SK-N-SH treated with all-trans-retinoic acid at 6 μM for 48 hours (cell line): ENCODE measurements at regions not wholly inside any gene's neighbourhood (a gene's known extent, or its start where the extent isn't known, plus 50 kb on each side); places are given as distances from the start of the nearest gene placed in this dataset.

Experiments
- ATAC-seq: fragments of 200-7000 bp; cut with Tn5 transposase; 3 replicates; pipeline ENCODE4 v1.9.1; 2020; ENCODE audit warnings: mild to moderate bottlenecking, moderate library complexity
- ARNTL ChIP-seq: fragments of 450-650 bp; formaldehyde crosslinking; IDR thresholded peaks from 2 replicates; pipeline ENCODE4 v1.5.0; 2020; ENCODE audit warnings: low read depth, mild to moderate bottlenecking, moderate library complexity, borderline replicate concordance
- BACH2 ChIP-seq: fragments of 250-450 bp; sonication (Bioruptor Pico); IDR thresholded peaks from 2 replicates; pipeline ENCODE4 v1.9.0; 2021; ENCODE audit warnings: mild to moderate bottlenecking, borderline replicate concordance
- ESRRG ChIP-seq: fragments of 250-450 bp; sonication (Bioruptor Pico); IDR thresholded peaks from 2 replicates; pipeline ENCODE4 v1.6.1; 2021; ENCODE audit warnings: mild to moderate bottlenecking
- GLIS3 ChIP-seq: fragments of 250-450 bp; sonication (Bioruptor Pico); IDR thresholded peaks from 2 replicates; pipeline ENCODE4 v1.5.0; 2020; ENCODE audit warnings: mild to moderate bottlenecking, moderate library complexity
- ISL1 ChIP-seq: fragments of 250-450 bp; sonication (Bioruptor Pico); IDR thresholded peaks from 2 replicates; pipeline ENCODE4 v2.1.2; 2022; ENCODE audit warnings: mild to moderate bottlenecking, moderate library complexity
- OSR1 ChIP-seq: fragments of 250-450 bp; sonication (Bioruptor Pico); IDR thresholded peaks from 2 replicates; pipeline ENCODE4 v1.8.0; 2022; ENCODE audit warnings: moderate library complexity, mild to moderate bottlenecking, inconsistent platforms
- PPARA ChIP-seq: fragments of 250-450 bp; sonication (Bioruptor Pico); IDR thresholded peaks from 2 replicates; pipeline ENCODE4 v1.5.0; 2020; ENCODE audit warnings: mild to moderate bottlenecking, borderline replicate concordance
- RARB ChIP-seq: fragments of 250-450 bp; sonication (Bioruptor Pico); IDR thresholded peaks from 2 replicates; pipeline ENCODE4 v1.8.0; 2021; ENCODE audit warnings: mild to moderate bottlenecking, moderate library complexity
- SNAI2 ChIP-seq: fragments of 250-450 bp; sonication (Bioruptor Pico); IDR thresholded peaks from 2 replicates; pipeline ENCODE4 v1.5.0; 2020; ENCODE audit warnings: mild to moderate bottlenecking, moderate library complexity
- TCF4 ChIP-seq: fragments of 250-450 bp; sonication (Bioruptor Pico); IDR thresholded peaks from 2 replicates; pipeline ENCODE4 v1.8.0; 2021; ENCODE audit warnings: mild to moderate bottlenecking, moderate library complexity, borderline replicate concordance
- TOX ChIP-seq: fragments of 250-450 bp; sonication (Bioruptor Pico); IDR thresholded peaks from 2 replicates; pipeline ENCODE4 v1.8.0; 2021; ENCODE audit warnings: mild to moderate bottlenecking, moderate library complexity, borderline replicate concordance
- ZC3H10 ChIP-seq: fragments of 250-450 bp; sonication (Bioruptor Pico); IDR thresholded peaks from 2 replicates; pipeline ENCODE4 v1.5.1; 2021; ENCODE audit warnings: mild to moderate bottlenecking, moderate library complexity
- ZFP3 ChIP-seq: fragments of 250-450 bp; sonication (Bioruptor Pico); IDR thresholded peaks from 2 replicates; pipeline ENCODE4 v1.5.0; 2020; ENCODE audit warnings: mild to moderate bottlenecking, moderate library complexity
- ZFP30 ChIP-seq: fragments of 450-650 bp; formaldehyde crosslinking; IDR thresholded peaks from 2 replicates; pipeline ENCODE4 v1.5.0; 2022; ENCODE audit warnings: mild to moderate bottlenecking, moderate library complexity
- ZNF70 ChIP-seq: fragments of 450-650 bp; formaldehyde crosslinking; IDR thresholded peaks from 2 replicates; pipeline ENCODE4 v1.5.0; 2020; ENCODE audit warnings: mild to moderate bottlenecking, moderate library complexity
- ZNF8 ChIP-seq: fragments of 450-650 bp; formaldehyde crosslinking; IDR thresholded peaks from 2 replicates; pipeline ENCODE4 v1.5.0; 2020; ENCODE audit warnings: mild to moderate bottlenecking, moderate library complexity
- TF ChIP-seq, protein P1 (sequence below): fragments of 250-450 bp; sonication (Bioruptor Pico); IDR thresholded peaks from 2 replicates; pipeline ENCODE4 v1.8.0; 2020; ENCODE audit warnings: mild to moderate bottlenecking, moderate library complexity, borderline replicate concordance
- TF ChIP-seq, protein P2 (sequence below): fragments of 250-450 bp; sonication (Bioruptor Pico); IDR thresholded peaks from 2 replicates; pipeline ENCODE4 v1.5.1; 2021; ENCODE audit warnings: mild to moderate bottlenecking, moderate library complexity
- TF ChIP-seq, protein P3 (sequence below): fragments of 250-450 bp; sonication (Bioruptor Pico); IDR thresholded peaks from 2 replicates; pipeline ENCODE4 v1.8.0; 2021; ENCODE audit warnings: low read depth, mild to moderate bottlenecking, moderate library complexity, borderline replicate concordance
- TF ChIP-seq, protein P4 (sequence below): fragments of 250-450 bp; sonication (Bioruptor Pico); IDR thresholded peaks from 2 replicates; pipeline ENCODE4 v1.5.1; 2020; ENCODE audit warnings: low read depth, mild to moderate bottlenecking, moderate library complexity
- TF ChIP-seq, protein P5 (sequence below): fragments of 250-450 bp; sonication (Bioruptor Pico); IDR thresholded peaks from 2 replicates; pipeline ENCODE4 v1.5.0; 2020; ENCODE audit warnings: mild to moderate bottlenecking, moderate library complexity

DNA sequence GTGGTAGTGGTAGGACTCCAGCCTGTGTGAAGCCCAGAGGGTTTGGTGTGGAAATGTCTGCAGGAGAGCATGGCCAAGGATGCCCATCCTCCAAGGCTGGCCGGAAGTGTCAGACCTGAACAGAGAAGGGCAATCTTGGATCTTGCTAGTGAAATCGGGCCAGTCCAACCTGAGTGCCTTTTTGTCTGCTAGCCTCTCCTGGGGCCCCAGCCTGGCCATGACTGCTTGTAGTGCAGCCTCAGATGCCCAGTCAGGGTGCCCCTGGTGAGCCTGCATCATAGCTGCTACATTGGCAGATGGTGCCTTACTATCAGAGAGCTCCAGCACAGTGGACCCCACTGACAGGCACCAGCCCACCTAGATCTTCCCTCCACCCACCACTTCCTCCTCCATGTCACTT lies 99.3 kb upstream of the PCDH18 start:
- TF ChIP-seq BACH2 (CRISPR knock-in tag) (no peak), OSR1 (no peak), GLIS3 (no peak), ZNF70 (CRISPR knock-in tag) (no peak), ISL1 (CRISPR knock-in tag) (no peak), TCF4 (CRISPR knock-in tag) (no peak), ESRRG (CRISPR knock-in tag) (no peak), ZC3H10 (CRISPR knock-in tag) (no peak), PPARA (CRISPR knock-in tag) (no peak)
- TF ChIP-seq, protein P1, sequence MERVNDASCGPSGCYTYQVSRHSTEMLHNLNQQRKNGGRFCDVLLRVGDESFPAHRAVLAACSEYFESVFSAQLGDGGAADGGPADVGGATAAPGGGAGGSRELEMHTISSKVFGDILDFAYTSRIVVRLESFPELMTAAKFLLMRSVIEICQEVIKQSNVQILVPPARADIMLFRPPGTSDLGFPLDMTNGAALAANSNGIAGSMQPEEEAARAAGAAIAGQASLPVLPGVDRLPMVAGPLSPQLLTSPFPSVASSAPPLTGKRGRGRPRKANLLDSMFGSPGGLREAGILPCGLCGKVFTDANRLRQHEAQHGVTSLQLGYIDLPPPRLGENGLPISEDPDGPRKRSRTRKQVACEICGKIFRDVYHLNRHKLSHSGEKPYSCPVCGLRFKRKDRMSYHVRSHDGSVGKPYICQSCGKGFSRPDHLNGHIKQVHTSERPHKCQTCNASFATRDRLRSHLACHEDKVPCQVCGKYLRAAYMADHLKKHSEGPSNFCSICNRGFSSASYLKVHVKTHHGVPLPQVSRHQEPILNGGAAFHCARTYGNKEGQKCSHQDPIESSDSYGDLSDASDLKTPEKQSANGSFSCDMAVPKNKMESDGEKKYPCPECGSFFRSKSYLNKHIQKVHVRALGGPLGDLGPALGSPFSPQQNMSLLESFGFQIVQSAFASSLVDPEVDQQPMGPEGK (CRISPR knock-in tag) = no peak
- TF ChIP-seq, protein P2, sequence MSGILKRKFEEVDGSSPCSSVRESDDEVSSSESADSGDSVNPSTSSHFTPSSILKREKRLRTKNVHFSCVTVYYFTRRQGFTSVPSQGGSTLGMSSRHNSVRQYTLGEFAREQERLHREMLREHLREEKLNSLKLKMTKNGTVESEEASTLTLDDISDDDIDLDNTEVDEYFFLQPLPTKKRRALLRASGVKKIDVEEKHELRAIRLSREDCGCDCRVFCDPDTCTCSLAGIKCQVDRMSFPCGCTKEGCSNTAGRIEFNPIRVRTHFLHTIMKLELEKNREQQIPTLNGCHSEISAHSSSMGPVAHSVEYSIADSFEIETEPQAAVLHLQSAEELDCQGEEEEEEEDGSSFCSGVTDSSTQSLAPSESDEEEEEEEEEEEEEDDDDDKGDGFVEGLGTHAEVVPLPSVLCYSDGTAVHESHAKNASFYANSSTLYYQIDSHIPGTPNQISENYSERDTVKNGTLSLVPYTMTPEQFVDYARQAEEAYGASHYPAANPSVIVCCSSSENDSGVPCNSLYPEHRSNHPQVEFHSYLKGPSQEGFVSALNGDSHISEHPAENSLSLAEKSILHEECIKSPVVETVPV (CRISPR knock-in tag) = no peak
- TF ChIP-seq, protein P3, sequence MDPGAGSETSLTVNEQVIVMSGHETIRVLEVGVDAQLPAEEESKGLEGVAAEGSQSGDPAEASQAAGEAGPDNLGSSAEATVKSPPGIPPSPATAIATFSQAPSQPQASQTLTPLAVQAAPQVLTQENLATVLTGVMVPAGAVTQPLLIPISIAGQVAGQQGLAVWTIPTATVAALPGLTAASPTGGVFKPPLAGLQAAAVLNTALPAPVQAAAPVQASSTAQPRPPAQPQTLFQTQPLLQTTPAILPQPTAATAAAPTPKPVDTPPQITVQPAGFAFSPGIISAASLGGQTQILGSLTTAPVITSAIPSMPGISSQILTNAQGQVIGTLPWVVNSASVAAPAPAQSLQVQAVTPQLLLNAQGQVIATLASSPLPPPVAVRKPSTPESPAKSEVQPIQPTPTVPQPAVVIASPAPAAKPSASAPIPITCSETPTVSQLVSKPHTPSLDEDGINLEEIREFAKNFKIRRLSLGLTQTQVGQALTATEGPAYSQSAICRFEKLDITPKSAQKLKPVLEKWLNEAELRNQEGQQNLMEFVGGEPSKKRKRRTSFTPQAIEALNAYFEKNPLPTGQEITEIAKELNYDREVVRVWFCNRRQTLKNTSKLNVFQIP = no peak
- TF ChIP-seq, all 23 proteins: peak for 0
- ATAC-seq = no peak

DNA sequence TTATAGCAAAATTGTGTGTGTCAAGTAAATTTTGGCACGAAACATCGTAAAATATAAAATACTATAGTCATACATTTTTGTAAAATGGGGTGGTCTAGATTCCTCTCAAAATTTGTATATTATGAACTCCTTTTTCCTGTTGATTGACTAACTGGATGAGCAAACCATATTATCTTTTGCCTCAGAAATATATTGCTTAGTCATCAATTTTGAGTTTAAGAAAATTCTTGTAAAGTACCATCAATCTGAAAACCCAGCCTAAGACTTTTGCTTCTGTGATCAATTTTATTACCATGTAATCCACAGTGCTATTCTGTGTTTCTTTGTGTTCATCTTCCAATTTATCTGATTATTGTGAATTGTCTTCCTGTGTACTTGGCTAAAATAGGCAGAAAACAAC lies 98.0 kb upstream of the PCDH18 start:
- TF ChIP-seq TOX (CRISPR knock-in tag) = no peak
- no peak for TF ChIP-seq ZFP3 (CRISPR knock-in tag)
- no peak for TF ChIP-seq ZNF70 (CRISPR knock-in tag)
- TF ChIP-seq OSR1 = no peak
- no peak for TF ChIP-seq ZC3H10 (CRISPR knock-in tag)
- no peak for TF ChIP-seq ZFP30 (CRISPR knock-in tag)
- no peak for ATAC-seq

DNA sequence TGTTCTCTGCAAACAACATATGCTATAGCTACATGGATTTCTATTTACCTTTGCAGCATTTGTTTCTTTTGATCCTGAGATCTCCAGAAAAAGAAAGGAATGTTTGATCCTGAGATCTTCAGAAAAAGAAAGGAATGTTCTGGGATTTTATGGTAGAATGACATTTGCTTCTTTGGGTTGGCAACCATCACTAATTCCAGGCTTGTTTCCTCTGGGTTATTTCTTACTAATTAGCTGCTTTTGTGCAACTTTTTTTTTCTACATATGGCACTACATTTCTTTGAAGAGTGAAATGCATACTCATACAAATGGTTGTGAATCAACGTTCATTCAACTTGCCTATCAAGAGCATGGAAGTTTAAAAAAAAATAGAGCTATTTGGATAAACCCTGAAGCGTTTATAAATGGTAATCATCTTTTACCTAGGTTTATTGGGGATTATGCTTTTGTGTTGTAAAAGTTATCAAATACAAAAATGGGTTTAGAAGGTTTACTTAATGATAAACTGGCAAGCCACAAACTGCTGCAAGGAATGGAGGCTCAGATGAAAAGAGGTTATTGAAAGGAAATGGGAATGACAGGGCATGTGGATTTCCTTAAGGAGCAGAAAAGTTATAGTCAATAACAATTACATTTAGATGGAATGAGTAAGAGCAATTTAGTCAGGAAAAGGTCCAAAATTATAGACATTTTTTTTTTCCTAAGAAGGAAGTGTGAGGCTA lies 95.6 kb upstream of the PCDH18 start:
- ATAC-seq = no peak
- no peak for TF ChIP-seq ESRRG (CRISPR knock-in tag)

DNA sequence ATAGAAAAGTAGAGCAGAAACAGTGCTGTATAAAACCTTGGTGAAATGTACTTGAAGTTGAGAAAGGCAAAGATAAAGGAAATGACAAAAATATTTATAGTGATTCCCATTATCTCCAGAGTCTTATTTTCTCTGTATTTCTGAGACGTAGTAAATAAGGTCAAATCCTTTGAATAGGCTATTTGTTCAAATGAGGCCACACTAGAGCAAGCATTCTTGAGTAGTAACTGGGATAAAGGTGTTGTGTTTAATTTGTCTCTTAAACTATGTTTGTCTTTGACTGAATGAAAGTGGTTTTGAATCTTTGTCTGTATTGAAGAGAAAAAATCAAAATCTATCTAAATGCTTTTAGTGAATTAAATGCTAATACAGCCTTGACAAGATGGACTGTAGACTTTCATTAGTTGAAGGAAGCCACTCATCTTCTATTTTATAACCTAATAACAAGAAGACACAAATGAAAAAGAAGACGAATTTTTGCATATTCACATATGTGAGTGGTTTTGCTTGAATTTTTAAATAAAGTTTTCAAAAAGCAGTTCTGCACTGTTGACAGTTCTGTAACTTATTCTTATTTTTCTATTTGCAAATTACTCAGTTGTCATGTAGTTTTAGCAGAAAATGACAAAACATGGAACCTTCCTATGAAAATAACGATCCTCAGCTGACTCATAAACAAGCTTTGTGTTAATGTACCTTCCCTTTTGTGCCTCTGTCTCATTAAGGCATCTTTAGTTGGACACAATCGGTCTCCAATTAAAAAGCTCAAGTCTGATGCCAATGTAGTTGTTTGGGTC lies 94.8 kb upstream of the PCDH18 start:
- ATAC-seq = no peak
- TF ChIP-seq ISL1 (CRISPR knock-in tag) = no peak
- no peak for TF ChIP-seq BACH2 (CRISPR knock-in tag)
- no peak for TF ChIP-seq ESRRG (CRISPR knock-in tag)
- no peak for TF ChIP-seq ZC3H10 (CRISPR knock-in tag)
- no peak for TF ChIP-seq ZFP30 (CRISPR knock-in tag)
- no peak for TF ChIP-seq GLIS3
- TF ChIP-seq, protein P4, sequence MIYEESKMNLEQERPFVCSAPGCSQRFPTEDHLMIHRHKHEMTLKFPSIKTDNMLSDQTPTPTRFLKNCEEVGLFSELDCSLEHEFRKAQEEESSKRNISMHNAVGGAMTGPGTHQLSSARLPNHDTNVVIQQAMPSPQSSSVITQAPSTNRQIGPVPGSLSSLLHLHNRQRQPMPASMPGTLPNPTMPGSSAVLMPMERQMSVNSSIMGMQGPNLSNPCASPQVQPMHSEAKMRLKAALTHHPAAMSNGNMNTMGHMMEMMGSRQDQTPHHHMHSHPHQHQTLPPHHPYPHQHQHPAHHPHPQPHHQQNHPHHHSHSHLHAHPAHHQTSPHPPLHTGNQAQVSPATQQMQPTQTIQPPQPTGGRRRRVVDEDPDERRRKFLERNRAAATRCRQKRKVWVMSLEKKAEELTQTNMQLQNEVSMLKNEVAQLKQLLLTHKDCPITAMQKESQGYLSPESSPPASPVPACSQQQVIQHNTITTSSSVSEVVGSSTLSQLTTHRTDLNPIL (CRISPR knock-in tag) = no peak
- no peak for TF ChIP-seq OSR1
- TF ChIP-seq ZFP3 (CRISPR knock-in tag) = no peak
- no peak for TF ChIP-seq SNAI2 (CRISPR knock-in tag)
- no peak for TF ChIP-seq ZNF8
- no peak for TF ChIP-seq TCF4 (CRISPR knock-in tag)
- no peak for TF ChIP-seq ARNTL
- no peak for TF ChIP-seq RARB (CRISPR knock-in tag)
- TF ChIP-seq ZNF70 (CRISPR knock-in tag) = no peak
- TF ChIP-seq, protein P2 (CRISPR knock-in tag) = no peak
- TF ChIP-seq, protein P3 = no peak
- no peak for TF ChIP-seq PPARA (CRISPR knock-in tag)
- TF ChIP-seq, protein P5, sequence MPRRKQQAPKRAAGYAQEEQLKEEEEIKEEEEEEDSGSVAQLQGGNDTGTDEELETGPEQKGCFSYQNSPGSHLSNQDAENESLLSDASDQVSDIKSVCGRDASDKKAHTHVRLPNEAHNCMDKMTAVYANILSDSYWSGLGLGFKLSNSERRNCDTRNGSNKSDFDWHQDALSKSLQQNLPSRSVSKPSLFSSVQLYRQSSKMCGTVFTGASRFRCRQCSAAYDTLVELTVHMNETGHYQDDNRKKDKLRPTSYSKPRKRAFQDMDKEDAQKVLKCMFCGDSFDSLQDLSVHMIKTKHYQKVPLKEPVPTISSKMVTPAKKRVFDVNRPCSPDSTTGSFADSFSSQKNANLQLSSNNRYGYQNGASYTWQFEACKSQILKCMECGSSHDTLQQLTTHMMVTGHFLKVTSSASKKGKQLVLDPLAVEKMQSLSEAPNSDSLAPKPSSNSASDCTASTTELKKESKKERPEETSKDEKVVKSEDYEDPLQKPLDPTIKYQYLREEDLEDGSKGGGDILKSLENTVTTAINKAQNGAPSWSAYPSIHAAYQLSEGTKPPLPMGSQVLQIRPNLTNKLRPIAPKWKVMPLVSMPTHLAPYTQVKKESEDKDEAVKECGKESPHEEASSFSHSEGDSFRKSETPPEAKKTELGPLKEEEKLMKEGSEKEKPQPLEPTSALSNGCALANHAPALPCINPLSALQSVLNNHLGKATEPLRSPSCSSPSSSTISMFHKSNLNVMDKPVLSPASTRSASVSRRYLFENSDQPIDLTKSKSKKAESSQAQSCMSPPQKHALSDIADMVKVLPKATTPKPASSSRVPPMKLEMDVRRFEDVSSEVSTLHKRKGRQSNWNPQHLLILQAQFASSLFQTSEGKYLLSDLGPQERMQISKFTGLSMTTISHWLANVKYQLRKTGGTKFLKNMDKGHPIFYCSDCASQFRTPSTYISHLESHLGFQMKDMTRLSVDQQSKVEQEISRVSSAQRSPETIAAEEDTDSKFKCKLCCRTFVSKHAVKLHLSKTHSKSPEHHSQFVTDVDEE (CRISPR knock-in tag) = no peak
